Nephron progenitor cell (in vitro differentiated cells): ENCODE measurements at regions not wholly inside any gene's neighbourhood (a gene's known extent, or its start where the extent isn't known, plus 50 kb on each side); places are given as distances from the start of the nearest gene placed in this dataset.

Experiments used
- DNase-seq: peaks from one replicate; pipeline ENCODE4 v3.0.0; 2021
- H3K27ac Mint-ChIP-seq: 2 replicates; pipeline ENCODE4 v1.8.0; 2021; ENCODE audit warnings: mild to moderate bottlenecking, moderate library complexity, mixed read lengths
- H3K27me3 Mint-ChIP-seq: 2 replicates; pipeline ENCODE4 v1.8.0; 2021; ENCODE audit warnings: mild to moderate bottlenecking, low read depth, mixed read lengths; ENCODE audit not compliant: poor library complexity
- H3K36me3 Mint-ChIP-seq: 2 replicates; pipeline ENCODE4 v1.8.0; 2021; ENCODE audit warnings: low read depth, mixed read lengths
- H3K4me1 Mint-ChIP-seq: 2 replicates; pipeline ENCODE4 v1.8.0; 2021; ENCODE audit warnings: mixed read lengths
- H3K4me3 Mint-ChIP-seq: 2 replicates; pipeline ENCODE4 v1.8.0; 2021; ENCODE audit warnings: mild to moderate bottlenecking, moderate library complexity, mixed read lengths
- H3K9me3 Mint-ChIP-seq: 2 replicates; pipeline ENCODE4 v1.8.0; 2021; ENCODE audit warnings: mild to moderate bottlenecking, moderate library complexity, mixed read lengths
- TF ChIP-seq, protein P1 (sequence below): fragments of 200-600 bp; sonication (generic); IDR thresholded peaks from 2 replicates; pipeline ENCODE4 v1.5.0; 2021; ENCODE audit warnings: antibody characterized with exemption

DNA sequence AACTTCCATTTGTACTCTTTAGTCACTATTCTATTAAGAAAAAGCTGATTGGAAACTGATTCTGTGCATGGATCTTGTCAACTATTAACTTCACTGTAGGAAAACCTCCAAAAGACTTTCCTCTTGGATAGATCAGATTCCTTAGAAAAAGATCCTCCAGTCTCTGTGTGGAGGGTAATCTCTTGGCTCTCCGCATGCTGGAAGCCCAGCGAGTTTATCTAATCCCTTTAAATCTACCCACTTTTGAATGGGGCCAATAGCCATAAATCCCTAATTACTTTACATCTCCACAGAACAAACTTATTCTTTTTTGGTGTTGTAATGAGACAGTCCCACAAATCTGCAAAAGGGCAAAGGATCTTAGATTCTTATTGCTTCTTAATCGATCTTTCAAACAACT, 1206.4 kb upstream of the ADGRL4 start:
- Mint-ChIP-seq H3K36me3 (no peaks in the 10 kb centered on the region), H3K4me3 (no peak overlapping the region), H3K4me1 (no peaks in the 10 kb centered on the region), H3K9me3 (no peaks in the 10 kb centered on the region), H3K27ac (no peak overlapping the region), H3K27me3 (no peaks in the 10 kb centered on the region)
- TF ChIP-seq, protein P1, sequence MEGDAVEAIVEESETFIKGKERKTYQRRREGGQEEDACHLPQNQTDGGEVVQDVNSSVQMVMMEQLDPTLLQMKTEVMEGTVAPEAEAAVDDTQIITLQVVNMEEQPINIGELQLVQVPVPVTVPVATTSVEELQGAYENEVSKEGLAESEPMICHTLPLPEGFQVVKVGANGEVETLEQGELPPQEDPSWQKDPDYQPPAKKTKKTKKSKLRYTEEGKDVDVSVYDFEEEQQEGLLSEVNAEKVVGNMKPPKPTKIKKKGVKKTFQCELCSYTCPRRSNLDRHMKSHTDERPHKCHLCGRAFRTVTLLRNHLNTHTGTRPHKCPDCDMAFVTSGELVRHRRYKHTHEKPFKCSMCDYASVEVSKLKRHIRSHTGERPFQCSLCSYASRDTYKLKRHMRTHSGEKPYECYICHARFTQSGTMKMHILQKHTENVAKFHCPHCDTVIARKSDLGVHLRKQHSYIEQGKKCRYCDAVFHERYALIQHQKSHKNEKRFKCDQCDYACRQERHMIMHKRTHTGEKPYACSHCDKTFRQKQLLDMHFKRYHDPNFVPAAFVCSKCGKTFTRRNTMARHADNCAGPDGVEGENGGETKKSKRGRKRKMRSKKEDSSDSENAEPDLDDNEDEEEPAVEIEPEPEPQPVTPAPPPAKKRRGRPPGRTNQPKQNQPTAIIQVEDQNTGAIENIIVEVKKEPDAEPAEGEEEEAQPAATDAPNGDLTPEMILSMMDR, result no peak
- DNase-seq, result no peak

DNA sequence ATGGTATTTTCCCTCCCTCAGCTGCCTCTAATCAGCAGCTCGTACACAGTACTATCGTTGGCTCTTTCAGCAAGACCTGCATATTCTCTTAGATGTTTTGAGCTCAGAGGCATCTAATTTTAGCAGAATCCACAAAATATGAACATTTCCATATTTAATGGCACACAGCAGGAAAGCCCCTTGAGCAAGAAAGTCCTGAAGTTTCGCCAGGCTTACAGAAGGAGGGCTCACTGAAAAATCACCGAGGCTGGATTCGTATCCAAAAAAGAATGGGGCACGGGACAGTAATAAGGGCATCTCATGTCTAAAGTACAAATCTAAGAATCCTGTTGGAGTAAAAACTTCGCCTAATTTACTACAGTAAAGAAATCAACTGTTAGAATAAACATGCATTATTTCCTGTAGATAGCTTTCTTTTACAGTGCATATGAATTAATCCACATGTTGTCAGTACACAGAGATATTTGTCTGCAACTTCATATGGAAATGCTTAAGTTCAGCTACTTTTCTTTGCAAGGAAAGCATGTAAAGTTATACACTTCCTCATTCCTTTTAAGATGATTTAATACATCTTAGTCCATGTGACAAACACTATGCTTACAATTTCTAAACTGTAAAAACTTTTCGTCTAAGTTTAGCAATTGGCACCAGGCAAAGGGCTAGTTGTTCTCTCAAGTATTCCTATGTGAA, 1205.3 kb upstream of the ADGRL4 start:
- H3K27ac Mint-ChIP-seq, result no peak overlapping the region
- H3K27me3 Mint-ChIP-seq, result peaks cover 3% of the 10 kb centered on the region
- DNase-seq, result no peak
- no peaks in the 10 kb centered on the region for H3K9me3 Mint-ChIP-seq
- H3K36me3 Mint-ChIP-seq, result no peaks in the 10 kb centered on the region
- TF ChIP-seq, protein P1, result no peak
- no peaks in the 10 kb centered on the region for H3K4me1 Mint-ChIP-seq
- no peak overlapping the region for H3K4me3 Mint-ChIP-seq

DNA sequence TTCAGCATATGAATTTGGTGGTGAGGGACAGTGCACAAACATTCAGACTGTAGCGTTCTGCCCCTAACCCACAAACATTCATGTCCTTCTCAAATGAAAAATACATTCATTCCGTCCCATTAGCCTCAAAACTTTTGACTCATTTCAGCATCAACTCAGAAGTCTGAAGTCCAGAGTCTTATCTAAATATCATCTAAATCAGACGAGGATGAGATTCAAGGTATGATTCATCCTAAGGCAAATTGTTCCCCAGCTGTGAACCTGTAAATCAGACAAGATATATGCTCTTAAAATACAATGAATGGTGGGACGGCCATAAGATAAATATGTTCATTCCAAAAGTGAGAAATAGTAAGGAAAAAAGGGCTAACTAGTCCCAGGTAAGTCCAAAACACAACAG, 1195.6 kb upstream of the ADGRL4 start:
- H3K27me3 Mint-ChIP-seq, result no peaks in the 10 kb centered on the region
- no peaks in the 10 kb centered on the region for H3K9me3 Mint-ChIP-seq
- H3K4me1 Mint-ChIP-seq, result no peaks in the 10 kb centered on the region
- H3K27ac Mint-ChIP-seq, result no peak overlapping the region
- TF ChIP-seq, protein P1, result no peak
- H3K36me3 Mint-ChIP-seq, result no peaks in the 10 kb centered on the region
- H3K4me3 Mint-ChIP-seq, result no peak overlapping the region
- no peak for DNase-seq

DNA sequence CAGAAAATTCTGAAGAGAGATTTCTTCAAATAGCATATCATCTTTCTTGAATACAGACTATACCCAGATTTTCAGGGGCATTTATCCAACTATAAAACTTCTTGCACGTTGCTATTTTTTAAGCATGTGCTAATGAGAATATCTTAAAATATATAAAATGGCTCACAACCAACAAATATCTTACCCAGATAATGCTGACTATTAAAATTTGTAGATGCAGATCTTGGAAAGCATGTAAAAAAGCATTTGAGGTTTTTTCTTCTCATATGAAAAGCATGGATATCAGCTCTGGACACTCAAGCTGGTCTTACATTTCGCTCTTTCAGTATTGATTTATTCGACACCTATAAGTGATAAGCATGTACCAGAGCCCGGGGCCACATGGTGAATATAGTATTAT, 1187.7 kb upstream of the ADGRL4 start:
- H3K27ac Mint-ChIP-seq, result no peak overlapping the region
- TF ChIP-seq, protein P1, result no peak
- H3K4me1 Mint-ChIP-seq, result no peaks in the 10 kb centered on the region
- DNase-seq, result no peak
- no peaks in the 10 kb centered on the region for H3K27me3 Mint-ChIP-seq
- no peaks in the 10 kb centered on the region for H3K36me3 Mint-ChIP-seq
- H3K9me3 Mint-ChIP-seq, result no peaks in the 10 kb centered on the region
- H3K4me3 Mint-ChIP-seq, result no peak overlapping the region

DNA sequence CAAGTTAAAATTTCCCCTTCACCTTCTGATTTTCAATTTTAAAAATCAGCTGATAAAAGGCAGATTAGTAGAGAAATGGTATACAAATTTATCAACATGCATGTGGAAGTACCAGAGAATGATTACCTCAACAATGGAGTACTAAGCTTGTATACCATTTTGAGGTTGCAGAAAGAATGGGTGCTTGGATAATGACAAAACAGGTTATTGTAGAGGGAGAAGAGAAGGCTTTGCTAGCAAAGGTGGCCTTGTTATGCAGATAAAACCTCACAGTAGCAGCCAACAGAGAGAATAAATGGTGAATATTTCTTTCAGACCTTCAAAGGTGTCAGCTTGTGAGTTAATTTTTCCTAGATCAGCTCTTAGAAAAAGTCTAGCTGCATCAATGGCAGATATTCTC, 1174.9 kb upstream of the ADGRL4 start:
- Mint-ChIP-seq H3K4me1 (no peaks in the 10 kb centered on the region), H3K9me3 (peaks cover 4% of the 10 kb centered on the region), H3K27ac (no peak overlapping the region), H3K4me3 (no peak overlapping the region), H3K27me3 (no peaks in the 10 kb centered on the region), H3K36me3 (no peaks in the 10 kb centered on the region)
- TF ChIP-seq, protein P1, result no peak
- DNase-seq, result no peak

DNA sequence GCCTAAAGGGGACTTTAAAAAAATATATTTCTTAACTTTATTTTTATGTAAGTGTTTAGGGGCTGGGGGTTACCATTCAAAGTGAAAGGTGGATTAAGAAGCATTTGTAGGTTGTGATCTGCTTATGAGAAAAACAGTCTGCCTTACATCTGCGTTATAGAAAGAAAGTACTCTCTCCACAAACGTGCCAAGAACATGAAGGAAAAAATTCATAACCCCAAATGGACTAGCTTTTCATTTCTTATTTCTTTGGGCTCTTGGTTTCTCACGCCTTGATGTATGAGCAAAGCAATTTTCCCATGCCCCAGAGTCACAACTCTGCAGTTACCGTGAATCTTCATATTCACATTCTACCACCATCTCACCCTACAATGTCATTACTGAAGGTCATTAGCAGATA, 1165.1 kb upstream of the ADGRL4 start:
- TF ChIP-seq, protein P1, result no peak

More for the DNA sequence above, 1165.1 kb upstream of the ADGRL4 start:
- Mint-ChIP-seq H3K36me3 (no peaks in the 10 kb centered on the region), H3K4me3 (no peak overlapping the region), H3K9me3 (peaks cover 9% of the 10 kb centered on the region), H3K27me3 (peaks cover 3% of the 10 kb centered on the region), H3K4me1 (no peaks in the 10 kb centered on the region), H3K27ac (no peak overlapping the region)
- DNase-seq, result no peak
